GF-D8 (cell line): ENCODE measurements at regions not wholly inside any gene's neighbourhood (a gene's known extent, or its start where the extent isn't known, plus 50 kb on each side); places are given as distances from the start of the nearest gene placed in this dataset.

Experiments
- DNase-seq: peaks from one replicate; lab custom pipeline; 2025; lab: John Stamatoyannopoulos, UW

DNA sequence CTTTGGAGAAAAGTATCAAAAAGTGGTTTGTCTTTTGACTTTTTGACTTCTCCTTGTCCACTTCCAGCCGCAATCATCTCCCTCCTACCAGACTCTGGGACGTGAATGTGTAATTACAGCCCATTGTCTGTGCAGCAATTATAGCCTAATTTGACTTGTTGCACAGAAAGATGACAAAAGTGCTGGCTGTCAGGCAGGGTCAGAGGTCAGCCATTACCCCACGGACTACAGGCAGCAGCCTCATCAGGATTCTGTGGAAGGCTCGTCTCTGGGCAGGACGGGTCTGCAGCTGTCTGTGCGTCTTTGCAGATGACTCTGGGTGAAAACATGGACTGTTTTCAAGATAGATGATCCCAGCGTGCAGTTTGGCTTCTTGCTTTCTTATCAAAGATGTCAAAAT is 102.2 kb upstream of the EDNRB start:
- DNase-seq = no peak

DNA sequence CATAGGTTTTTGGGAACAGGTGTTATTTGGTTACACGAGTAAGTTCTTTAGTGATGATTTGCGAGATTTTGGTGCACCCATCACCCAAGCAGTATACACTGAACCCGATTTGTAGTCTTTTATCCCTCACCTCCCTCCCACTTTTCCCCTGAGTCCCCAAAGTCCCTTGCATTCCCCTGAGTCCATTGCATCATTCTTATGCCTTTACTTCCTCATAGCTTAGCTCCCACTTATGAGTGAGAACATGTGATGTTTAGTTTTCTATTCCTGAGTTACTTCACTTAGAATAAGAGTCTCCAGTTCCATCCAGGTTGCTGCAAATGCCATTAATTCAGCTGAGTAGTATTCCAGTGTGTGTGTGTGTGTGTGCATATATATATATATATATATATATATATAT is 97.2 kb upstream of the EDNRB start:
- DNase-seq = no peak

DNA sequence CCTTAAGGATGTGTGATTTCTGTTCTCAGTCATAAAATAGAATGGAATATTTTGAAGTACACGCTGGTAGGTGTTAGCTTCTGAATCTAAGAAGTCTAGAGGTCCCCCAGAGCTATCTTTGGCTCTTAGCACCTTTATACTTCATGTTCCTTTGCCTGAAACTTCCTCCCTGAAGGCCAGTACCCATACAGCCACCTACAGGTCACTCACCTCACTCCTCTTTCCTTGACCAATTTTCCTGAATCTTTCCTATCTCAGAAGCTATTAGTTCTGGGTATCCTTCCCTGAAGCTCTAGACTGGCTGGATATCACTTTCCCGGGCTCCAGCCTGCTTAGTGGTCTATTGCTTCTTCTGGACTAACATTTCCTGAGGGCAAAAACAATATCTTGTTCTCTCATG is 93.4 kb upstream of the EDNRB start:
- DNase-seq = no peak

GRCh38 chr13:78004821-78005220 is 86.2 kb upstream of the EDNRB start:
- DNase-seq = no peak

GRCh38 chr13:77999746-78000145 is 81.1 kb upstream of the EDNRB start:
- no peak for DNase-seq

DNA sequence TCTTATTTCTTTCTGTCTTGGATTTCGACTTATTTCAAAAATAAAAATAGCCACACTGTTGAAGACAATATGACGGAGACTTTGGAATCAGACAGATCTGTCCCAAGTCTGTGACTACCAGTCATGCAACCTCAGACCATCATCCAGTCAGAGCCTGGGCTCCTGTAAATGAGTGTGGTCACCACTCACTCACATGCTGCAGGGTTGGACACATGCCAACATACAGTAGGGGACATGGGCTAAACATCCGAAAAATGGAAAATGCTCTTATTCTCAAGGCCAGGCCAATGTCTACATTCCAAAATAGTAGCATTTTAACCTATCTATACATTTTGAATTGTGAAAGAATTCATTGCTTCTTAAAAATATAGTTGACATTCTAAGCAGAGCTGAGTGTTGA is 75.5 kb upstream of the EDNRB start:
- no peak for DNase-seq

GRCh38 chr13:77991003-77991402 is 72.4 kb upstream of the EDNRB start:
- no peak for DNase-seq

DNA sequence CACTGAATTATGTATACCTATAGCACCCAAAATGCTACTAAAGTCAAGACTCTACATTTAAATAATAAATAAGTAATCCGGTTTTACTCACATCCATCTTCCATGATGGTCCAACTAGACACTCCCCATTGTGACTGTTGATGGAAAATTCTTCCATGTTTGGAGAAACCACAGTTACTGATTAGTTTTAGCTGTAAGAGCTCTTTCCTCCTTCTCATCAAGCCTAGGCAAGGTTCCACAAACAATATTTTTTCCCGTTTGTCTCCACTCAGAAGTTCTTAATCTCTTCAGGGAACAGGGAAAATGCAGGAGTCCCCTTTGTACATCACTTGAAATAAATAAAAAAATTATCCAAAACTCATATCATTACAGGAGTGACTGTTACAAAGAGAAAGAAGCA is 70.7 kb upstream of the EDNRB start:
- DNase-seq = no peak

- DNase-seq = no peak
Observed at GRCh38 chr13:77988355-77988754, 69.7 kb upstream of the EDNRB start.

DNA sequence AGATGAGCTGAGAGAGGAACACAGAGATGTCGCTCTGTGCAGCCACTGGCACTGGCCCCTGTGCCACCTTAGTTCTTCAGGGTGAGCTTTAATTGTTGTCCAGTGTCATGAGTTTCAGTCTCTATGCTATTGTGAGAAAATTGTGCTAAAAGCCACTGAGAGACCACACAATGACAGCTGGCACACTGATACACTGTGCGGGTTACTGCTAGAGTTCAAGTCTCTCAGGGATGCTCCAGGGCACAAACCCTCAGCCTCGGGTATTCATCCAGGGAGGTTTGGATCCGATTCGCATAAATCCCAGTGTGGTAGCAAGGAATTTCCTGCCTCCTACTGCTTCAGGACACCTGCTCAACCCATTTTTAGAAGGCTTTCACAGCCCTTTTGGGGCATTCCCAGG is 68.1 kb upstream of the EDNRB start:
- DNase-seq = no peak

DNA sequence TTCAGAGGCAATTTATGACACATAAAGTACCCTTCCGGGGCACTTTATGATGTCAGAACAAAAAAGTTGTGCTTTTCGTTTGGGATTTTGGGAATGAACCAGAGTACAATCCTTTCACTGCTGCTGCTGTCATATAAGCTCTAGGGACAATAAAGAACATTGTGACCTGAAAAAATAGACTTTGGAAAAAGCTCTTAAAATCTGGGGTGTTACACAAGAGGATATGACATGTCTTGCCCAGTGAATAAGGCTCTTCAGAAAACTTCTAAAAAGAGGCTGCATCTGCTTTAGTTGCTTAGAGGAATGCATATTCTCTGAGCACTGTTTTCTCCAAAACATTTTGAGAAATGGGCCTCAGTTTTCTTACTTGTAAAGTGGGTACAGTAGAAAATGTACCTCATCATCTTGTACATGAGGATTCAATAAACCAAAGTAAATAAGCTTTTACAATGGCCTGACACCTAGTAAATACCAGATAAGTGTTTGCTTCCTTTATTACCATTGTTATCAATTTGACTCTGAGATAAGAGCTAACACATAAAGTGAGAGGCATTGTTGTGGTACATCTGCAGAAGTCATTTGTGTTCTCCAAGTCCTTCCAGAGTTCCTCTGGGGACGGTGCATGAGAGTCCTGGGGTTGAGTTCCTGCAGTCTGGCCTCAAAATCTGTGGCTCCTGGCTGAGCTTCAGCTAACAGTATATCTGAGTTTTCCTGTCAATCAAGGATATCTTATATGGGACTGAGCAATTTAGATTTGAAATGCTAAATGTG is 67.4 kb upstream of the EDNRB start:
- no peak for DNase-seq

GRCh38 chr13:77981281-77981881 is 62.8 kb upstream of the EDNRB start:
- DNase-seq = no peak

GRCh38 chr13:77980592-77980991 is 62.0 kb upstream of the EDNRB start:
- no peak for DNase-seq

GRCh38 chr13:77979721-77980385 is 61.2 kb upstream of the EDNRB start:
- DNase-seq = no peak

DNA sequence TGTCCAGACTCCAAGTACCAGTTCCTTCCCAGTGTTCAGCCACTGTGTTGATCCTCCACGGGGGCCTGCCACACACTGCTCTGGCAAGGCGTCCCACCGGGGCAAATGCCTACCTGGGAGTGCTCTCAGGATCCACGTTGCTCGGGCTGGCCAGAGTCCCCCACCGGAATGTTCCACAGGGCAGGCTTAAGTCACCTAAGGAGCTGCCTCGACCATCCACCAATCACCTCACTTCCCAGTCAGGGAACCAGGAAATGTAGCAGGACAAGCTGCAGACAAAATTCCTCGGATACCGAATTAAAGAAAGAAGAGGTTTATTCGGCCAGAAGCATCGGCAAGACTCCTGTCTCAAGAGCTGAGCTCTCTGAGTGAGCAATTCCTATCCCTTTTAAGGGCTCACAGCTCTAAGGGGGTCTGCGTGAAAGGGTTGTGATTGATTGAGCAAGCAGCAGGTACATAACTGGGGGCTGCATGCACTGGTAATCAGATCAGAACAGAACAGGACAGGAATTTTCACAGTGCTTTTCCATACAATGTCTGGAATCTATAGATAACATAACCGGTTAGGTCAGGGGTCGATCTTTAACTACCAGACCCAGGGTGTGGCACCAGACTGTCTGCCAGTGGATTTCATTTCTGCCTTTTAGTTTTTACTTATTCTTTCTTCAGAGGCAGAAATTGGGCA is 56.9 kb upstream of the EDNRB start:
- no peak for DNase-seq

GRCh38 chr13:77969299-77969698 is 50.7 kb upstream of the EDNRB start:
- no peak for DNase-seq
